ENCODE measurements at regions not wholly inside any gene's neighbourhood (a gene's known extent, or its start where the extent isn't known, plus 50 kb on each side); places are given as distances from the start of the nearest gene placed in this dataset.

GRCh38 chr3:59570806-59571205 is 521.0 kb upstream of the CFAP20DC start:
- TF ChIP-seq, protein P1, sequence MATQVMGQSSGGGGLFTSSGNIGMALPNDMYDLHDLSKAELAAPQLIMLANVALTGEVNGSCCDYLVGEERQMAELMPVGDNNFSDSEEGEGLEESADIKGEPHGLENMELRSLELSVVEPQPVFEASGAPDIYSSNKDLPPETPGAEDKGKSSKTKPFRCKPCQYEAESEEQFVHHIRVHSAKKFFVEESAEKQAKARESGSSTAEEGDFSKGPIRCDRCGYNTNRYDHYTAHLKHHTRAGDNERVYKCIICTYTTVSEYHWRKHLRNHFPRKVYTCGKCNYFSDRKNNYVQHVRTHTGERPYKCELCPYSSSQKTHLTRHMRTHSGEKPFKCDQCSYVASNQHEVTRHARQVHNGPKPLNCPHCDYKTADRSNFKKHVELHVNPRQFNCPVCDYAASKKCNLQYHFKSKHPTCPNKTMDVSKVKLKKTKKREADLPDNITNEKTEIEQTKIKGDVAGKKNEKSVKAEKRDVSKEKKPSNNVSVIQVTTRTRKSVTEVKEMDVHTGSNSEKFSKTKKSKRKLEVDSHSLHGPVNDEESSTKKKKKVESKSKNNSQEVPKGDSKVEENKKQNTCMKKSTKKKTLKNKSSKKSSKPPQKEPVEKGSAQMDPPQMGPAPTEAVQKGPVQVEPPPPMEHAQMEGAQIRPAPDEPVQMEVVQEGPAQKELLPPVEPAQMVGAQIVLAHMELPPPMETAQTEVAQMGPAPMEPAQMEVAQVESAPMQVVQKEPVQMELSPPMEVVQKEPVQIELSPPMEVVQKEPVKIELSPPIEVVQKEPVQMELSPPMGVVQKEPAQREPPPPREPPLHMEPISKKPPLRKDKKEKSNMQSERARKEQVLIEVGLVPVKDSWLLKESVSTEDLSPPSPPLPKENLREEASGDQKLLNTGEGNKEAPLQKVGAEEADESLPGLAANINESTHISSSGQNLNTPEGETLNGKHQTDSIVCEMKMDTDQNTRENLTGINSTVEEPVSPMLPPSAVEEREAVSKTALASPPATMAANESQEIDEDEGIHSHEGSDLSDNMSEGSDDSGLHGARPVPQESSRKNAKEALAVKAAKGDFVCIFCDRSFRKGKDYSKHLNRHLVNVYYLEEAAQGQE (IDR thresholded peaks at IDR 0.05; ENCODE audit: insufficient replicate concordance, low read depth) = no peak
- TF ChIP-seq GABPA (IDR thresholded peaks at IDR 0.05; ENCODE audit: low read depth) (no peak), POLR2AphosphoS5 (IDR thresholded peaks at IDR 0.05; ENCODE audit: low read depth) (no peak), SPI1 (IDR thresholded peaks at IDR 0.05; ENCODE audit: borderline replicate concordance, low read depth) (no peak)
- TF ChIP-seq, protein P2, sequence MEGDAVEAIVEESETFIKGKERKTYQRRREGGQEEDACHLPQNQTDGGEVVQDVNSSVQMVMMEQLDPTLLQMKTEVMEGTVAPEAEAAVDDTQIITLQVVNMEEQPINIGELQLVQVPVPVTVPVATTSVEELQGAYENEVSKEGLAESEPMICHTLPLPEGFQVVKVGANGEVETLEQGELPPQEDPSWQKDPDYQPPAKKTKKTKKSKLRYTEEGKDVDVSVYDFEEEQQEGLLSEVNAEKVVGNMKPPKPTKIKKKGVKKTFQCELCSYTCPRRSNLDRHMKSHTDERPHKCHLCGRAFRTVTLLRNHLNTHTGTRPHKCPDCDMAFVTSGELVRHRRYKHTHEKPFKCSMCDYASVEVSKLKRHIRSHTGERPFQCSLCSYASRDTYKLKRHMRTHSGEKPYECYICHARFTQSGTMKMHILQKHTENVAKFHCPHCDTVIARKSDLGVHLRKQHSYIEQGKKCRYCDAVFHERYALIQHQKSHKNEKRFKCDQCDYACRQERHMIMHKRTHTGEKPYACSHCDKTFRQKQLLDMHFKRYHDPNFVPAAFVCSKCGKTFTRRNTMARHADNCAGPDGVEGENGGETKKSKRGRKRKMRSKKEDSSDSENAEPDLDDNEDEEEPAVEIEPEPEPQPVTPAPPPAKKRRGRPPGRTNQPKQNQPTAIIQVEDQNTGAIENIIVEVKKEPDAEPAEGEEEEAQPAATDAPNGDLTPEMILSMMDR (IDR thresholded peaks at IDR 0.05; ENCODE audit: insufficient read depth, low read length) = no peak
- H3K27me3 ChIP-seq (ENCODE audit: insufficient read depth, poor library complexity, severe bottlenecking) = no peaks in the 10 kb centered on the region
- no peak overlapping the region for H3K4me3 ChIP-seq (replicated peaks; ENCODE audit: insufficient read depth, low read length)
- DNase-seq (ENCODE audit: low read depth in 1 of 2, low spot score in 1 of 2) = no peak
- H3K27ac ChIP-seq (replicated peaks) = no peak overlapping the region

DNA sequence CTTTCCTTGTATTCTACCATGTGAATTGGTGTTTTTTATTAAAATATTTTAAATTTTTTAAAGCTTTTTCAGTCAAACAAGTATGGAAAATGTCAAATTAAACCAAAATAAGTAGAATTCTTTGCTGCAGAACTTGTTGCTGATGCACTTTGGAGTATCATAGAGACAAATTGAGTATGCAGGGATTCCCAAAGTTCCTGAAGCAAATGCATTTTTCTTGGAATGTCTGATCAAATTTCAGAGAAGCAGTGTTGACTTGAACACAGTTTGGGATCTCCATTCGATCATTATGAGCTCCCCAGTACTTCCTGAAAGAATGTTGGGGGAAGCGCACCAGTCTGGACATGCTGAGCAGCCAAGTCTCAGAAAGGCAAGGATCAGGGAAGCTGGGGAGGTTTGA is 517.8 kb upstream of the CFAP20DC start:
- H3K4me3 ChIP-seq (replicated peaks; ENCODE audit: insufficient read depth, low read length) = no peak overlapping the region
- H3K27me3 ChIP-seq (ENCODE audit: insufficient read depth, poor library complexity, severe bottlenecking) = no peaks in the 10 kb centered on the region
- no peak for DNase-seq (ENCODE audit: low read depth in 1 of 2, low spot score in 1 of 2)
- H3K27ac ChIP-seq (replicated peaks) = no peak overlapping the region
- TF ChIP-seq SPI1 (IDR thresholded peaks at IDR 0.05; ENCODE audit: borderline replicate concordance, low read depth) = no peak

DNA sequence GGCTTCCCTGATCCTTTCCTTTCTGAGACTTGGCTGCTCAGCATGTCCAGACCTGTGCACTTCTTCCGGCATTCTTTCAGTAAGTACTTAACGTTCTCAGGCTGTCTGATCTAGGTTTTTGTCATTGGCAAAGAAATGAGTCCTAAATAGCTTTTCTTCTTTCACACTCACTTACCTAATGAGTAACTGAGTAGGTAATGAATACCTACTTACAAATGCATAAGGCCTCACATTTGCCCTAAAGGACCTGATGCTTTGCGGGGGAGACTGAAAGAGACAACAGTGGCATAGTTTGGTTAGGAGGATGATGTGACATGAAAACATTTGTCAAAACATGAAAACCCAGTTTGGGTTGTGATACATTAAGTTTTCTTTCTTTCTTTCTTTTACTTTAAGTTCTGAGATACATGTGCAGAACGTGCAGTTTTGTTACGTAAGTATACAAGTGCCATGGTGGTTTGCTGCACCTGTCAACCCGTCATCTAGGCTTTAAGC is 516.7 kb upstream of the CFAP20DC start:
- DNase-seq (ENCODE audit: low read depth in 1 of 2, low spot score in 1 of 2) = no peak
- TF ChIP-seq SPI1 (IDR thresholded peaks at IDR 0.05; ENCODE audit: borderline replicate concordance, low read depth) = no peak
- TF ChIP-seq, protein P2 (IDR thresholded peaks at IDR 0.05; ENCODE audit: insufficient read depth, low read length) = no peak
- TF ChIP-seq GABPA (IDR thresholded peaks at IDR 0.05; ENCODE audit: low read depth) = no peak
- no peak for TF ChIP-seq POLR2AphosphoS5 (IDR thresholded peaks at IDR 0.05; ENCODE audit: low read depth)
- TF ChIP-seq, protein P1 (IDR thresholded peaks at IDR 0.05; ENCODE audit: insufficient replicate concordance, low read depth) = no peak
- no peaks in the 10 kb centered on the region for H3K27me3 ChIP-seq (ENCODE audit: insufficient read depth, poor library complexity, severe bottlenecking)
- no peak overlapping the region for H3K4me3 ChIP-seq (replicated peaks; ENCODE audit: insufficient read depth, low read length)
- H3K27ac ChIP-seq (replicated peaks) = no peak overlapping the region

DNA sequence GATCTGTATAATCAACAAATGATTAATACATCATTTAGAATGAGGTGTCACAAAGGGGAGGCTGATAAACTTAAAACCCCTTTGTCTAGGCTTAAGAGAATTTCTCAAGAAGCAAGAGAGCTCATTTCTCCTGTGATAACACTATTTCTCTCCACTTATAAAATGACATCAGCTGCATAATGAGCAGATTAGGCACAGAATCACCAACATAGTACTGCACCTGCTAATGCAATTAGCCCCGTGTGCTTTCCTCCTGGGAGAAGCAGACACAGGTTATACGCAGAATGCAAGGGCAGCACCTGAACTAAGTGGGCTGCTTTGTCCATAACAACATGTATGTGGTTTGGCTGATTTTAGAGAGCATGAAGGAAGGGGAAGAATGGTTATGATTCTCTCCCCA is 515.3 kb upstream of the CFAP20DC start:
- Histone ChIP-seq H3K27me3 (ENCODE audit: insufficient read depth, poor library complexity, severe bottlenecking) (no peaks in the 10 kb centered on the region), H3K27ac (replicated peaks) (no peak overlapping the region), H3K4me3 (replicated peaks; ENCODE audit: insufficient read depth, low read length) (no peak overlapping the region)
- TF ChIP-seq GABPA (IDR thresholded peaks at IDR 0.05; ENCODE audit: low read depth) (no peak), SPI1 (IDR thresholded peaks at IDR 0.05; ENCODE audit: borderline replicate concordance, low read depth) (no peak), POLR2AphosphoS5 (IDR thresholded peaks at IDR 0.05; ENCODE audit: low read depth) (no peak)
- TF ChIP-seq, protein P1 (IDR thresholded peaks at IDR 0.05; ENCODE audit: insufficient replicate concordance, low read depth) = no peak
- no peak for DNase-seq (ENCODE audit: low read depth in 1 of 2, low spot score in 1 of 2)

Data from HL-60 (cell line).